HepG2 (cell line): ENCODE measurements at regions not wholly inside any gene's neighbourhood (a gene's known extent, or its start where the extent isn't known, plus 50 kb on each side); places are given as distances from the start of the nearest gene placed in this dataset.

Experiments
- ATAC-seq: fragments of 200-7000 bp; cut with Tn5 transposase; 3 replicates; pipeline ENCODE4 v1.9.1; 2020; ENCODE audit warnings: mild to moderate bottlenecking, moderate library complexity
- BruUV-seq: library from RNA; stranded (reverse); fragments of 400-500 nt; replicated peaks from 2 replicates; lab custom pipeline; 2021; lab: Mats Ljungman, UMichigan
- CTCF ChIA-PET: fragments of 300-600 bp; formaldehyde crosslinking; extraction: SDS; loops from one replicate; lab custom pipeline; 2021; ENCODE audit warnings: low total read pairs, inconsistent platforms, low intra/inter-chr PET ratio; lab: Yijun Ruan, JAX
- POLR2A ChIA-PET: fragments of 350-600 bp; sonication (Branson Sonifier 250); formaldehyde crosslinking; loops from one replicate; lab custom pipeline; 2020; ENCODE audit warnings: antibody characterized with exemption, inconsistent platforms; lab: Yijun Ruan, JAX
- DNase-seq: peaks from one replicate; pipeline ENCODE4 v3.0.0-alpha.2; 2015; ENCODE audit warnings: low spot score
- FAIRE-seq: peaks from 3 replicates; lab custom pipeline; 2011; peaks lifted over from hg19 to GRCh38; lab: Jason Lieb, UNC
- H2AFZ ChIP-seq: one replicate; pipeline ENCODE4 v1.6.1; 2011; ENCODE audit warnings: low read length, inconsistent platforms
- H3K27ac ChIP-seq: fragments of 300-600 bp; 3 replicates; pipeline ENCODE4 v1.8.0; 2011; ENCODE audit warnings: mixed run types, mild to moderate bottlenecking, mixed read lengths, low read length, inconsistent platforms; ENCODE audit not compliant: insufficient read depth; ENCODE audit errors: extremely low read length
- H3K27me3 ChIP-seq, 2 experiments: fragments of 200-600 bp in 1 of 2; 2 replicates in 1 of 2; 3 replicates in 1 of 2; pipeline versions ENCODE4 v1.6.0 to v1.8.0; 2011; ENCODE audit warnings: low read length in 2 of 2, mild to moderate bottlenecking in 2 of 2, moderate library complexity in 2 of 2, inconsistent platforms in 1 of 2; ENCODE audit not compliant: insufficient read depth in 2 of 2, control insufficient read depth in 1 of 2
- H3K36me3 ChIP-seq, 2 experiments: fragments of 200-600 bp in 1 of 2; replicated peaks in 1 of 2; 2 replicates in 1 of 2; 3 replicates in 1 of 2; pipeline versions ENCODE4 v1.5.1 to v1.8.0; 2011; ENCODE audit warnings: low read length in 2 of 2, inconsistent platforms in 1 of 2; ENCODE audit not compliant: insufficient read depth in 2 of 2, control insufficient read depth in 1 of 2
- H3K4me1 ChIP-seq: 2 replicates; pipeline ENCODE4 v1.5.1; 2012; ENCODE audit warnings: low read length, inconsistent platforms; ENCODE audit not compliant: insufficient read depth
- H3K4me2 ChIP-seq: 2 replicates; pipeline ENCODE4 v1.6.0; 2011; ENCODE audit warnings: low read depth, low read length, inconsistent platforms
- H3K4me3 ChIP-seq, 3 experiments: fragments of 200-600 bp in 1 of 3; sonication (generic), shearing (Covaris generic) in 1 of 3; replicated peaks in 1 of 3; 2 replicates each; pipeline ENCODE4 v1.5.1; 2011 to 2016; ENCODE audit warnings: low read length in 3 of 3, inconsistent platforms in 2 of 3, low read depth in 2 of 3, mild to moderate bottlenecking in 2 of 3, control low read depth in 1 of 3, mixed read lengths in 1 of 3; ENCODE audit not compliant: insufficient read depth in 1 of 3
- H3K79me2 ChIP-seq: one replicate; pipeline ENCODE4 v1.6.1; 2011; ENCODE audit warnings: low read length, inconsistent platforms; ENCODE audit not compliant: insufficient read depth
- H3K9ac ChIP-seq: 2 replicates; pipeline ENCODE4 v1.6.0; 2011; ENCODE audit warnings: mild to moderate bottlenecking, low read depth, low read length, inconsistent platforms; ENCODE audit not compliant: insufficient read depth
- H3K9me3 ChIP-seq: 2 replicates; pipeline ENCODE4 v1.5.1; 2012; ENCODE audit warnings: mild to moderate bottlenecking, low read length
- H4K20me1 ChIP-seq: 2 replicates; pipeline ENCODE4 v1.6.0; 2011; ENCODE audit warnings: inconsistent platforms, mild to moderate bottlenecking, low read length, moderate library complexity; ENCODE audit not compliant: insufficient read depth
- GATAD1 ChIP-seq: IDR thresholded peaks from 2 replicates; pipeline ENCODE4 v1.6.1; 2016; ENCODE audit warnings: missing genetic modification reagents, missing compliant biosample characterization
- ISX ChIP-seq: sonication (generic); formaldehyde crosslinking; conservative IDR thresholded peaks from 2 replicates; pipeline ENCODE4 v1.5.0; 2020; ENCODE audit warnings: missing genetic modification reagents
- LCORL ChIP-seq, 2 experiments: fragments of 450-650 bp in 1 of 2; sonication (generic) in 1 of 2; formaldehyde crosslinking in 1 of 2; IDR thresholded peaks; 2 replicates each; pipeline versions ENCODE4 v1.5.0 to v1.6.1; 2017 to 2020; ENCODE audit warnings: antibody characterized with exemption in 1 of 2, missing genetic modification reagents in 1 of 2
- MED13 ChIP-seq: sonication (generic); formaldehyde crosslinking; IDR thresholded peaks from 2 replicates; pipeline ENCODE4 v1.5.0; 2020; ENCODE audit warnings: missing genetic modification reagents
- MYNN ChIP-seq: sonication (generic); formaldehyde crosslinking; IDR thresholded peaks from 2 replicates; pipeline ENCODE4 v1.4.0; 2020; ENCODE audit warnings: mild to moderate bottlenecking, low read depth, missing genetic modification reagents
- SMAD3 ChIP-seq: sonication (generic); formaldehyde crosslinking; IDR thresholded peaks from 2 replicates; pipeline ENCODE4 v1.4.0; 2020; ENCODE audit warnings: missing genetic modification reagents
- TBX3 ChIP-seq: fragments of 450-650 bp; IDR thresholded peaks from 2 replicates; pipeline ENCODE4 v1.6.1; 2017; ENCODE audit warnings: antibody characterized with exemption, mild to moderate bottlenecking, inconsistent platforms, borderline replicate concordance
- ZNF136 ChIP-seq: sonication (generic); formaldehyde crosslinking; IDR thresholded peaks from 2 replicates; pipeline ENCODE4 v1.8.1; 2022; ENCODE audit warnings: low read depth, mild to moderate bottlenecking, moderate library complexity, missing genetic modification reagents
- ZNF350 ChIP-seq: sonication (generic); formaldehyde crosslinking; IDR thresholded peaks from 2 replicates; pipeline ENCODE4 v1.4.0; 2020; ENCODE audit warnings: mild to moderate bottlenecking, low read depth, missing genetic modification reagents, borderline replicate concordance
- ZNF709 ChIP-seq: sonication (generic); formaldehyde crosslinking; IDR thresholded peaks from 2 replicates; pipeline ENCODE4 v1.5.0; 2020; ENCODE audit warnings: mild to moderate bottlenecking, missing genetic modification reagents
- ZNF841 ChIP-seq: sonication (generic); formaldehyde crosslinking; IDR thresholded peaks from 2 replicates; pipeline ENCODE4 v1.8.1; 2023; ENCODE audit warnings: missing genetic modification reagents, borderline replicate concordance
- WGBS: methylation state at CpG from one replicate; pipeline ENCODE4 v1.1.6; 2017; ENCODE audit warnings: low lambda C conversion rate; 5-methylcytosine and 5-hydroxymethylcytosine counted together
- in situ Hi-C: cut with HindIII; loops from 2 replicates; pipeline ENCODE4 v1.10.0; 2017; ENCODE audit warnings: low pct_unique_long_range_greater_than_20kb; ENCODE audit not compliant: extremely low pct_ligation_motif_present
- intact Hi-C: fragments of 100-400 bp; cut with micrococcal nuclease; formaldehyde crosslinking; loops from one replicate; pipeline ENCODE4 v1.10.0; 2022; ENCODE audit not compliant: unreplicated experiment
- TF ChIP-seq, protein P1 (sequence below): sonication (generic); formaldehyde crosslinking; IDR thresholded peaks from 2 replicates; pipeline ENCODE4 v1.8.0; 2022; ENCODE audit warnings: missing genetic modification reagents, low read depth, mild to moderate bottlenecking, borderline replicate concordance
- TF ChIP-seq, protein P2 (sequence below): sonication (generic); formaldehyde crosslinking; IDR thresholded peaks from 2 replicates; pipeline ENCODE4 v1.5.0; 2020; ENCODE audit warnings: mild to moderate bottlenecking, missing genetic modification reagents, borderline replicate concordance
- TF ChIP-seq, protein P3 (sequence below): sonication (generic); formaldehyde crosslinking; IDR thresholded peaks from 2 replicates; pipeline ENCODE4 v1.5.0; 2020; ENCODE audit warnings: missing genetic modification reagents, mild to moderate bottlenecking, borderline replicate concordance

DNA sequence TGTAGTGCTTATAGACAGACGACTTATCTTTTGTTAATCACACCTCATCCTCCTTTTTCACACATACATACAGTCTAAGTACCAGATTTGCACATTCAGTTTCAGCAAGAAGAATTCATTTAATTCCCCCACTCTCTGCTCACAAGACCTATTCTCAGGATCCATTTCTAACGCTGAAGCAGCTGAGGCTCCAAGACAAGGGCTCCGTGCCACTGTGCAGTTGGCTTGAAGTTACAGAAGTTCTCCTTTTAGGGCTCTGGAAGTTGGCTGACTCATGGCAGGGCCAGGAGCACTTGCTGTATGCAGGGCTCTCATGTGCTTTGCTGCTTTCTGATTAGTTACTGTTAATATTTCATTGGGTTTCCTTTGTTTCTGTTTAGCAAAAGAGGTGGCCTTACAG lies 1566.9 kb upstream of the TMEM132C start:
- no peak overlapping the region for H3K27ac ChIP-seq
- in situ Hi-C loops, result no loop called here
- no peak for DNase-seq
- no peaks in the 10 kb centered on the region for H4K20me1 ChIP-seq
- ATAC-seq, result no peak
- H3K36me3 ChIP-seq, result no peaks in the 10 kb centered on the region
- H2AFZ ChIP-seq, result no peak overlapping the region
- no peaks in the 10 kb centered on the region for H3K4me1 ChIP-seq
- H3K27me3 ChIP-seq, result no peaks in the 10 kb centered on the region
- no peaks in the 10 kb centered on the region for H3K79me2 ChIP-seq
- no peak overlapping the region for H3K4me3 ChIP-seq
- ChIA-PET CTCF (no interaction called here), POLR2A (no interaction called here)
- no TSS peak for BruUV-seq
- H3K9ac ChIP-seq, result no peak overlapping the region
- WGBS, result 17% methylated on average over 3 of the region's 3 CpGs
- no peak overlapping the region for H3K4me2 ChIP-seq
- H3K9me3 ChIP-seq, result peaks cover 89% of the 10 kb centered on the region
- TF ChIP-seq ZNF709 (CRISPR knock-in tag) (no peak), ZNF136 (CRISPR knock-in tag) (no peak), LCORL (IDR thresholded peaks at IDR 0.05) (no peak), LCORL (CRISPR knock-in tag; IDR thresholded peaks at IDR 0.05) (no peak), ZNF350 (CRISPR knock-in tag) (no peak), SMAD3 (no peak), ZNF841 (CRISPR knock-in tag) (no peak), GATAD1 (CRISPR knock-in tag) (no peak), MYNN (CRISPR knock-in tag) (no peak), ISX (no peak), TBX3 (no peak), MED13 (CRISPR knock-in tag) (no peak)
- TF ChIP-seq, protein P1, sequence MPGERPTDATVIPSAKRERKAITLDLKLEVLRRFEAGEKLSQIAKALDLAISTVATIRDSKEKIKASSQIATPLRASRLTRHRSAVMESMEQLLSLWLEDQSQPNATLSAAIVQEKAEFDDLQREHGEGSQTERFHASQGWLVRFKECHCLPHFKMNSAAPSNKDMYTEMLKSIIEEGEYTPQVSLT (CRISPR knock-in tag), result no peak
- TF ChIP-seq, protein P2, sequence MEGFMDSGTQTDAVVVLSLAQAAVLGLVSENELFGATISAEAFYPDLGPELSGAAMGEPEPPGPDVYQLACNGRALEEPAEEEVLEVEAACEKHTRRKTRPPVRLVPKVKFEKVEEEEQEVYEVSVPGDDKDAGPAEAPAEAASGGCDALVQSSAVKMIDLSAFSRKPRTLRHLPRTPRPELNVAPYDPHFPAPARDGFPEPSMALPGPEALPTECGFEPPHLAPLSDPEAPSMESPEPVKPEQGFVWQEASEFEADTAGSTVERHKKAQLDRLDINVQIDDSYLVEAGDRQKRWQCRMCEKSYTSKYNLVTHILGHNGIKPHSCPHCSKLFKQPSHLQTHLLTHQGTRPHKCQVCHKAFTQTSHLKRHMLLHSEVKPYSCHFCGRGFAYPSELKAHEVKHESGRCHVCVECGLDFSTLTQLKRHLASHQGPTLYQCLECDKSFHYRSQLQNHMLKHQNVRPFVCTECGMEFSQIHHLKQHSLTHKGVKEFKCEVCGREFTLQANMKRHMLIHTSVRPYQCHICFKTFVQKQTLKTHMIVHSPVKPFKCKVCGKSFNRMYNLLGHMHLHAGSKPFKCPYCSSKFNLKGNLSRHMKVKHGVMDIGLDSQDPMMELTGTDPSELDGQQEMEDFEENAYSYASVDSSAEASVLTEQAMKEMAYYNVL, result no peak
- TF ChIP-seq, protein P3, sequence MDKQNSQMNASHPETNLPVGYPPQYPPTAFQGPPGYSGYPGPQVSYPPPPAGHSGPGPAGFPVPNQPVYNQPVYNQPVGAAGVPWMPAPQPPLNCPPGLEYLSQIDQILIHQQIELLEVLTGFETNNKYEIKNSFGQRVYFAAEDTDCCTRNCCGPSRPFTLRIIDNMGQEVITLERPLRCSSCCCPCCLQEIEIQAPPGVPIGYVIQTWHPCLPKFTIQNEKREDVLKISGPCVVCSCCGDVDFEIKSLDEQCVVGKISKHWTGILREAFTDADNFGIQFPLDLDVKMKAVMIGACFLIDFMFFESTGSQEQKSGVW (CRISPR knock-in tag), result no peak
- intact Hi-C loops, result no loop called here
- no peak for FAIRE-seq
